Vagina (tissue), 2 donors: ENCODE measurements at regions not wholly inside any gene's neighbourhood (a gene's known extent, or its start where the extent isn't known, plus 50 kb on each side); places are given as distances from the start of the nearest gene placed in this dataset.
"Not testable (repeated sequence)": the region's sequence is repeated elsewhere in the genome, so short reads cannot be mapped to it uniquely, and the experiment has no call there.

Experiments
- DNase-seq, 2 donors: peaks; one replicate each; pipeline ENCODE4 v3.0.0-alpha.2; 2017; ENCODE audit errors: extremely low spot score in 2 of 2
- H3K27ac ChIP-seq: fragments of 200-600 bp; sonication (generic); one replicate; pipeline ENCODE4 v1.5.1; 2019
- H3K27me3 ChIP-seq: fragments of 200-600 bp; sonication (generic); one replicate; pipeline ENCODE4 v1.5.1; 2019
- H3K36me3 ChIP-seq, 2 donors: fragments of 200-600 bp; sonication (generic); one replicate each; pipeline ENCODE4 v1.5.1; 2017 to 2019
- H3K4me1 ChIP-seq: fragments of 200-600 bp; sonication (generic); one replicate; pipeline ENCODE4 v1.5.1; 2019
- H3K4me3 ChIP-seq, 2 donors: fragments of 200-600 bp; sonication (generic); 1 replicate in 1 of 2; 2 replicates in 1 of 2; pipeline ENCODE4 v1.5.1; 2016 to 2019
- H3K9me3 ChIP-seq: fragments of 200-600 bp; sonication (generic); one replicate; pipeline ENCODE4 v1.5.1; 2019
- CTCF ChIP-seq, 3 experiments: fragments of 450-650 bp in 2 of 3; fragments of 200-600 bp in 1 of 3; sonication (generic) in 1 of 3; IDR thresholded peaks; one replicate each; pipeline ENCODE4 v1.5.1; 2017 to 2019; ENCODE audit warnings: antibody characterized with exemption in 3 of 3, mild to moderate bottlenecking in 2 of 3, moderate library complexity in 2 of 3
- POLR2A ChIP-seq, 2 donors: fragments of 450-650 bp; IDR thresholded peaks; one replicate each; pipeline ENCODE4 v1.6.1; 2017; ENCODE audit warnings: antibody characterized with exemption in 2 of 2, mild to moderate bottlenecking in 2 of 2, moderate library complexity in 2 of 2
- POLR2AphosphoS5 ChIP-seq, 2 donors: sonication (generic); formaldehyde crosslinking; IDR thresholded peaks; one replicate each; pipeline ENCODE4 v1.9.0; 2017; ENCODE audit warnings: antibody characterized with exemption in 2 of 2, mild to moderate bottlenecking in 2 of 2, low read depth in 1 of 2; ENCODE audit not compliant: insufficient read depth in 1 of 2
- intact Hi-C: fragments of 100-400 bp; cut with DNase I; formaldehyde crosslinking; loops from one replicate; pipeline ENCODE4 v1.15.1; 2023

GRCh38 chr2:7632420-7632819 is 715.2 kb downstream of the RNF144A start:
- Histone ChIP-seq H3K27ac (no peak overlapping the region), H3K4me1 (no peaks in the 10 kb centered on the region), H3K9me3 (no peaks in the 10 kb centered on the region), H3K4me3 (no peak overlapping the region), H3K27me3 (no peaks in the 10 kb centered on the region), H3K36me3 (no peaks in the 10 kb centered on the region)
- TF ChIP-seq POLR2A (IDR thresholded peaks at IDR 0.05): no peak
- TF ChIP-seq POLR2AphosphoS5 (IDR thresholded peaks at IDR 0.05; ENCODE audit: insufficient read depth in 1 of 2, low read depth in 1 of 2): no peak
- no peak for TF ChIP-seq CTCF (IDR thresholded peaks at IDR 0.05)
- DNase-seq: no peak
- intact Hi-C loops: no loop called here

GRCh38 chr2:7633566-7634153 is 716.4 kb downstream of the RNF144A start:
- H3K27ac ChIP-seq: no peak overlapping the region
- no peak overlapping the region for H3K4me3 ChIP-seq
- H3K27me3 ChIP-seq: no peaks in the 10 kb centered on the region
- no peaks in the 10 kb centered on the region for H3K9me3 ChIP-seq
- no peak for DNase-seq
- intact Hi-C loops: no loop called here
- H3K4me1 ChIP-seq: no peaks in the 10 kb centered on the region
- TF ChIP-seq POLR2A (IDR thresholded peaks at IDR 0.05) (no peak), CTCF (IDR thresholded peaks at IDR 0.05) (no peak), POLR2AphosphoS5 (IDR thresholded peaks at IDR 0.05; ENCODE audit: insufficient read depth in 1 of 2, low read depth in 1 of 2) (no peak)
- H3K36me3 ChIP-seq: no peaks in the 10 kb centered on the region

GRCh38 chr2:7634409-7634808 is 717.2 kb downstream of the RNF144A start:
- Histone ChIP-seq H3K36me3 (no peaks in the 10 kb centered on the region), H3K4me3 (no peak overlapping the region), H3K9me3 (no peaks in the 10 kb centered on the region), H3K27me3 (no peaks in the 10 kb centered on the region), H3K4me1 (no peaks in the 10 kb centered on the region), H3K27ac (no peak overlapping the region)
- TF ChIP-seq CTCF (IDR thresholded peaks at IDR 0.05): no peak
- TF ChIP-seq POLR2A (IDR thresholded peaks at IDR 0.05): no peak
- no peak for TF ChIP-seq POLR2AphosphoS5 (IDR thresholded peaks at IDR 0.05; ENCODE audit: insufficient read depth in 1 of 2, low read depth in 1 of 2)
- no peak for DNase-seq
- intact Hi-C loops: no loop called here

- Histone ChIP-seq H3K9me3 (no peaks in the 10 kb centered on the region), H3K27me3 (no peaks in the 10 kb centered on the region), H3K27ac (no peak overlapping the region), H3K4me1 (no peaks in the 10 kb centered on the region), H3K4me3 (no peak overlapping the region), H3K36me3 (no peaks in the 10 kb centered on the region)
- DNase-seq: no peak
- TF ChIP-seq POLR2AphosphoS5 (IDR thresholded peaks at IDR 0.05; ENCODE audit: insufficient read depth in 1 of 2, low read depth in 1 of 2) (no peak), POLR2A (IDR thresholded peaks at IDR 0.05) (no peak), CTCF (IDR thresholded peaks at IDR 0.05) (no peak)
- intact Hi-C loops: no loop called here
Measured at GRCh38 chr2:7639476-7639875, 722.3 kb downstream of the RNF144A start.

- H3K4me1 ChIP-seq, DNase-seq, H3K4me3 ChIP-seq, H3K36me3 ChIP-seq, intact Hi-C loops, H3K27ac ChIP-seq, H3K27me3 ChIP-seq, H3K9me3 ChIP-seq: not testable (repeated sequence)
Measured at GRCh38 chr2:7641272-7641671, 724.1 kb downstream of the RNF144A start.
